Esophagus muscularis mucosa (tissue), 3 donors: ENCODE measurements at regions not wholly inside any gene's neighbourhood (a gene's known extent, or its start where the extent isn't known, plus 50 kb on each side); places are given as distances from the start of the nearest gene placed in this dataset.

Experiments
- POLR2A ChIP-seq: fragments of 450-650 bp; IDR thresholded peaks from one replicate; pipeline ENCODE4 v1.6.1; 2017; ENCODE audit warnings: antibody characterized with exemption, moderate library complexity, mild to moderate bottlenecking, low read depth
- TF ChIP-seq, protein P1 (sequence below), 3 experiments: fragments of 200-600 bp in 2 of 3; fragments of 450-650 bp in 1 of 3; sonication (generic) in 2 of 3; IDR thresholded peaks; one replicate each; pipeline ENCODE4 v1.5.1; 2017 to 2019; ENCODE audit warnings: antibody characterized with exemption in 3 of 3, mild to moderate bottlenecking in 2 of 3, moderate library complexity in 1 of 3

DNA sequence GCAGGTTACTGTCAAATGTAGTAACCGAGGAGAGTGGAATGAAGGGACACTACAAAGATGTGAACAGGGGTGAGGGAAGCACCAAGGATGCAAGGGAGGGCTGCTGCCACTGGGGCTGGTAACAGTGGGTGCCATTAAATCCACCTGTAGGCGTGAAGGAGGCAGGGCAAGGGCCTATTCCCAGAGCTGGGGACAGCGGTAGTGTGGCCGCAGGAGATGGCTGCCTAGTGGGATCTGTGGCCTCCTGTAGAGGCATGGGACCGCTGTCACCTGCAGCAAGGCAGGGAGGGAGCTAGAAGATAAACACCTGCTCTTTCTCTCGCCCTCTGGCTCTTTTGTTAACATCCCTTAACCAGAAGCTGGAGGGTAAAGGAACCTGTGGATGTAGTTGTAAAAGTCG lies 80.5 kb upstream of the CNIH3 start:
- TF ChIP-seq, protein P1, sequence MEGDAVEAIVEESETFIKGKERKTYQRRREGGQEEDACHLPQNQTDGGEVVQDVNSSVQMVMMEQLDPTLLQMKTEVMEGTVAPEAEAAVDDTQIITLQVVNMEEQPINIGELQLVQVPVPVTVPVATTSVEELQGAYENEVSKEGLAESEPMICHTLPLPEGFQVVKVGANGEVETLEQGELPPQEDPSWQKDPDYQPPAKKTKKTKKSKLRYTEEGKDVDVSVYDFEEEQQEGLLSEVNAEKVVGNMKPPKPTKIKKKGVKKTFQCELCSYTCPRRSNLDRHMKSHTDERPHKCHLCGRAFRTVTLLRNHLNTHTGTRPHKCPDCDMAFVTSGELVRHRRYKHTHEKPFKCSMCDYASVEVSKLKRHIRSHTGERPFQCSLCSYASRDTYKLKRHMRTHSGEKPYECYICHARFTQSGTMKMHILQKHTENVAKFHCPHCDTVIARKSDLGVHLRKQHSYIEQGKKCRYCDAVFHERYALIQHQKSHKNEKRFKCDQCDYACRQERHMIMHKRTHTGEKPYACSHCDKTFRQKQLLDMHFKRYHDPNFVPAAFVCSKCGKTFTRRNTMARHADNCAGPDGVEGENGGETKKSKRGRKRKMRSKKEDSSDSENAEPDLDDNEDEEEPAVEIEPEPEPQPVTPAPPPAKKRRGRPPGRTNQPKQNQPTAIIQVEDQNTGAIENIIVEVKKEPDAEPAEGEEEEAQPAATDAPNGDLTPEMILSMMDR (IDR thresholded peaks at IDR 0.05): no peak
- TF ChIP-seq POLR2A: no peak
